DOHH2 (cell line): ENCODE measurements at regions not wholly inside any gene's neighbourhood (a gene's known extent, or its start where the extent isn't known, plus 50 kb on each side); places are given as distances from the start of the nearest gene placed in this dataset.

Experiments used
- CTCF ChIP-seq: fragments of 200-600 bp; sonication (generic); IDR thresholded peaks from one replicate; pipeline ENCODE4 v1.5.1; 2014; ENCODE audit warnings: antibody characterized with exemption, mild to moderate bottlenecking, low read depth, low read length; ENCODE audit not compliant: poor library complexity, severe bottlenecking
- EZH2phosphoT487 ChIP-seq: fragments of 200-600 bp; sonication (generic); IDR thresholded peaks from 2 replicates; pipeline ENCODE4 v1.6.1; 2017; ENCODE audit warnings: borderline replicate concordance, mild to moderate bottlenecking, antibody characterized with exemption, low read length, moderate library complexity, mixed read lengths

- TF ChIP-seq CTCF (no peak), EZH2phosphoT487 (no peak)
Observed at GRCh38 chr20:10971096-10971495, 297.3 kb upstream of the JAG1 start.
